Lower lobe of right lung (tissue), 2 donors: ENCODE measurements at regions not wholly inside any gene's neighbourhood (a gene's known extent, or its start where the extent isn't known, plus 50 kb on each side); places are given as distances from the start of the nearest gene placed in this dataset.
A peak's percentile ranks its signal among the peaks of the same experiment; 100 is the strongest.
"Not testable (repeated sequence)": the region's sequence is repeated elsewhere in the genome, so short reads cannot be mapped to it uniquely, and the experiment has no call there.

Experiments
- ATAC-seq, 2 donors: fragments of 200-7000 bp; cut with Tn5 transposase; one replicate each; pipeline ENCODE4 v1.9.1; 2020 to 2022; ENCODE audit warnings: mild to moderate bottlenecking in 2 of 2, moderate library complexity in 2 of 2
- DNase-seq: peaks from one replicate; pipeline ENCODE4 v3.0.0-alpha.2; 2020
- H3K27ac ChIP-seq: fragments of 200-600 bp; one replicate; pipeline ENCODE4 v1.8.0; 2022
- H3K27me3 ChIP-seq: fragments of 200-600 bp; one replicate; pipeline ENCODE4 v1.8.0; 2022; ENCODE audit warnings: low read depth
- H3K36me3 ChIP-seq: fragments of 200-600 bp; one replicate; pipeline ENCODE4 v1.8.0; 2022; ENCODE audit warnings: mild to moderate bottlenecking
- H3K4me1 ChIP-seq: fragments of 200-600 bp; one replicate; pipeline ENCODE4 v1.8.0; 2022
- H3K4me3 ChIP-seq: fragments of 200-600 bp; one replicate; pipeline ENCODE4 v1.8.0; 2022; ENCODE audit warnings: mild to moderate bottlenecking
- H3K9me3 ChIP-seq: fragments of 200-600 bp; one replicate; pipeline ENCODE4 v1.8.0; 2022
- CTCF ChIP-seq: fragments of 200-600 bp; IDR thresholded peaks from one replicate; pipeline ENCODE4 v1.8.0; 2022; ENCODE audit warnings: antibody characterized with exemption, mild to moderate bottlenecking
- intact Hi-C: fragments of 100-400 bp; cut with DNase I; formaldehyde crosslinking; loops from one replicate; pipeline ENCODE4 v1.11.0; 2022
- donor health status: DM: no; HTN: yes; CAD: no; lungs with severe emphysema.

GRCh38 chr5:50501491-50502228 is 60.6 kb upstream of the EMB start:
- no peak for TF ChIP-seq CTCF

DNA sequence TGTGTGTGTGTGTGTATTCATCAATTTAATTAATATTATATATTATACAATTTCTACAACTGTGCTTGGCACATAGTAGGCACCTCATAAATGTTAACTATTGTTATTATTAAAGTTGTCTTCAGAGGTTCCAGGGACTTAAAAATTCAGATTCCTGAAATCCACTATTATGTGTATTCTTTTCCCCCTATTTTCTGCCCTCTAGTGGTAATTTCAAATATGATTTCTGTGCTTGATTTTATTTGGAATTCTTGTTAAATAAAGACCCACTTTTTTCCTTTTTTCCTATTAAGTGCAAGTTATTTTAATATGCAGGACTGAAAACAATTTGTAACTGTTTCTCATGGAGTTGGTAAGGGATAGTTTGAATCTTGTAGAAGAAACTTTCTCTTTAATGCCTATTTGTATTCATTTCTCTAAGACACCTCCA is 72.0 kb upstream of the EMB start:
- intact Hi-C loops, H3K9me3 ChIP-seq, DNase-seq, H3K4me1 ChIP-seq, ATAC-seq, H3K36me3 ChIP-seq, H3K27ac ChIP-seq, H3K27me3 ChIP-seq, H3K4me3 ChIP-seq: not testable (repeated sequence)
- TF ChIP-seq CTCF, result peak; percentile 43

More at GRCh38 chr5:50501491-50502228, 60.6 kb upstream of the EMB start:
- ATAC-seq, result peak; percentile 60 to 76
- intact Hi-C loops, result no loop called here
- Histone ChIP-seq H3K27me3 (no peaks in the 10 kb centered on the region), H3K9me3 (no peaks in the 10 kb centered on the region), H3K4me1 (no peaks in the 10 kb centered on the region), H3K36me3 (no peaks in the 10 kb centered on the region), H3K4me3 (no peak overlapping the region), H3K27ac (no peak overlapping the region)
- no peak for DNase-seq

DNA sequence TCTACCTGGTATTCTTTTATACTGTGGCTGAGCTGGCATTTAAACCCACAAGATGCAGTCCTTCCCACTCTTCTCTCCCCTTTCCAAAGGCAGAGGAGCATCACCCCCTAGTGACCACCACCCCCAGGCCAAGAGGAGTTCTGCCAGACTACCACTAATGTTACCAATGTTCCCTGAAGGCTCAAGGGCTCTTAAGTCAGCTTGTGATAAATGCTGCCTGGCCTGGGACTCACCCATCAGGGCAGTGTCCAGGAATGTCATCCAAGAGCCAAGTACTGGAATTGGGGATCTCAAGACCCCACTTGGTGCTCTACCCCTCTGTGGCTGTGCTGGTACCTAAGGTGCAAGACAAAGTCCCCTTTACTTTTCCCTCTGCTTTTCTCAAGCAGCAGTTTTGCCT is 80.0 kb upstream of the EMB start:
- H3K9me3 ChIP-seq, H3K4me1 ChIP-seq, ATAC-seq, intact Hi-C loops, H3K27ac ChIP-seq, H3K36me3 ChIP-seq, DNase-seq, H3K4me3 ChIP-seq, H3K27me3 ChIP-seq: not testable (repeated sequence)

- H3K36me3 ChIP-seq, H3K4me1 ChIP-seq, intact Hi-C loops, H3K27me3 ChIP-seq, H3K4me3 ChIP-seq, DNase-seq, H3K27ac ChIP-seq, H3K9me3 ChIP-seq: not testable (repeated sequence)
- ATAC-seq, result peak; percentile 17 to 86
Observed at GRCh38 chr5:50527514-50528060, 86.5 kb upstream of the EMB start.

- Histone ChIP-seq H3K27me3 (no peaks in the 10 kb centered on the region), H3K9me3 (no peaks in the 10 kb centered on the region)
- ATAC-seq, result no peak
Observed at GRCh38 chr5:50535393-50535792, 94.3 kb upstream of the EMB start.

GRCh38 chr5:50537534-50537933 is 96.4 kb upstream of the EMB start:
- intact Hi-C loops, H3K36me3 ChIP-seq, H3K9me3 ChIP-seq, DNase-seq, H3K27ac ChIP-seq, ATAC-seq, H3K4me1 ChIP-seq, H3K4me3 ChIP-seq, H3K27me3 ChIP-seq: not testable (repeated sequence)

More at GRCh38 chr5:50535393-50535792, 94.3 kb upstream of the EMB start:
- no peaks in the 10 kb centered on the region for H3K4me1 ChIP-seq
- H3K27ac ChIP-seq, result no peak overlapping the region
- DNase-seq, result no peak
- H3K4me3 ChIP-seq, result no peak overlapping the region
- no peaks in the 10 kb centered on the region for H3K36me3 ChIP-seq
- no peak for TF ChIP-seq CTCF
- intact Hi-C loops, result no loop called here

DNA sequence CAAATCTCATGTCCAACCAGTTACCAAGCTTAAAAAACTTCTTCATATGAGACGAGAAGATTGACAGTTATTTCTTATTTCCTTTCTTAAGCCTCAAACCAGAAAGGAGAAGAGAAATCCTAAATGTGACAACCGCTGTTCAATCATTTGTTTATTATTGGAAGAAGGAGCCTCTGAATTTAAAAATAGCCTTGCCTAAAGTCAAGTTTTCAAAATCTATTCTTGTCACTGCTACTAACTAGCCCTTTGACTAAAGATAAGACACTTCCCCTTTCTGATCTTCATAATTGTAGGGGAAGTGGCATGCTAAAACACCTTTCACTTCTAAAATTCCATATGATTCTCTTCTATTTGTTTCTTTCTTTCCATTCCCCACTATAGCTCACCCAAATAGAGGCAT is 106.2 kb upstream of the EMB start:
- no peak overlapping the region for H3K4me3 ChIP-seq
- intact Hi-C loops, result no loop called here

More for the DNA sequence above, 106.2 kb upstream of the EMB start:
- Histone ChIP-seq H3K4me1 (no peaks in the 10 kb centered on the region), H3K36me3 (no peaks in the 10 kb centered on the region), H3K9me3 (no peaks in the 10 kb centered on the region), H3K27ac (no peak overlapping the region), H3K27me3 (no peaks in the 10 kb centered on the region)
- TF ChIP-seq CTCF, result no peak
- no peak for DNase-seq
- no peak for ATAC-seq
